ENCODE measurements at regions not wholly inside any gene's neighbourhood (a gene's known extent, or its start where the extent isn't known, plus 50 kb on each side); places are given as distances from the start of the nearest gene placed in this dataset.

- DNase-seq (no peak), ATAC-seq (no peak)
- 4 to 12% methylated on average over 1 of the region's 1 CpG for WGBS, 2 donors
- TF ChIP-seq CTCF (IDR thresholded peaks at IDR 0.05), result no peak
- TF ChIP-seq POLR2A (IDR thresholded peaks at IDR 0.05), result no peak
- Histone ChIP-seq H3K36me3 (replicated peaks in 1 of 2; ENCODE audit: insufficient read depth in 1 of 2, low read depth in 2 of 2) (no peaks in the 10 kb centered on the region), H3K4me1 (no peaks in the 10 kb centered on the region), H3K27me3 (no peaks in the 10 kb centered on the region), H3K9me3 (no peaks in the 10 kb centered on the region), H3K4me3 (no peak overlapping the region), H3K27ac (no peak overlapping the region)
- intact Hi-C loops (cut with DNase I), result no loop called here
Measured at GRCh38 chr9:11257992-11258391, 645.2 kb upstream of the PTPRD start.

- H3K4me3 ChIP-seq, result no peak overlapping the region
- H3K4me1 ChIP-seq, result no peaks in the 10 kb centered on the region
- peaks cover 0 to 15% (median 0%) of the 10 kb centered on the region in 3 donors for H3K9me3 ChIP-seq
- H3K27ac ChIP-seq, result no peak overlapping the region
- ATAC-seq, result no peak
- no peak for DNase-seq
- TF ChIP-seq POLR2A (IDR thresholded peaks at IDR 0.05) (no peak), CTCF (IDR thresholded peaks at IDR 0.05) (no peak)
- 47% methylated on average over 3 of the region's 3 CpGs for WGBS, 2 donors
- no peaks in the 10 kb centered on the region for H3K36me3 ChIP-seq (replicated peaks in 1 of 2; ENCODE audit: insufficient read depth in 1 of 2, low read depth in 2 of 2)
- no peaks in the 10 kb centered on the region for H3K27me3 ChIP-seq
- intact Hi-C loops (cut with DNase I), result no loop called here
Measured at GRCh38 chr9:11269036-11269435, 656.2 kb upstream of the PTPRD start.

GRCh38 chr9:11275158-11275695 lies 662.4 kb upstream of the PTPRD start:
- peaks cover 10% of the 10 kb centered on the region for H3K4me1 ChIP-seq
- 15 to 22% methylated on average over 11 of the region's 11 CpGs for WGBS, 2 donors
- H3K9me3 ChIP-seq, result no peaks in the 10 kb centered on the region
- no peaks in the 10 kb centered on the region for H3K36me3 ChIP-seq (replicated peaks in 1 of 2; ENCODE audit: insufficient read depth in 1 of 2, low read depth in 2 of 2)
- TF ChIP-seq CTCF (IDR thresholded peaks at IDR 0.05) (no peak), POLR2A (IDR thresholded peaks at IDR 0.05) (no peak)
- intact Hi-C loops (cut with DNase I), result no loop called here
- peak; percentile 33 for ATAC-seq
- no peaks in the 10 kb centered on the region for H3K27me3 ChIP-seq
- H3K4me3 ChIP-seq, result no peak overlapping the region
- no peak overlapping the region for H3K27ac ChIP-seq
- DNase-seq, result peak in 2 of 4 donors; percentile 5 to 48

GRCh38 chr9:11312966-11313365 lies 700.2 kb upstream of the PTPRD start:
- TF ChIP-seq POLR2A (IDR thresholded peaks at IDR 0.05) (no peak), CTCF (IDR thresholded peaks at IDR 0.05) (no peak)
- Histone ChIP-seq H3K27me3 (no peaks in the 10 kb centered on the region), H3K9me3 (no peaks in the 10 kb centered on the region), H3K4me1 (no peaks in the 10 kb centered on the region), H3K36me3 (replicated peaks in 1 of 2; ENCODE audit: insufficient read depth in 1 of 2, low read depth in 2 of 2) (no peaks in the 10 kb centered on the region), H3K4me3 (no peak overlapping the region), H3K27ac (no peak overlapping the region)
- DNase-seq (peak; percentile 23 to 47 (median 34)), ATAC-seq (no peak)
- intact Hi-C loops (cut with DNase I), result no loop called here
- 71 to 75% methylated on average over 2 of the region's 2 CpGs for WGBS, 2 donors

- Histone ChIP-seq H3K36me3 (replicated peaks in 1 of 2; ENCODE audit: insufficient read depth in 1 of 2, low read depth in 2 of 2) (no peaks in the 10 kb centered on the region), H3K4me1 (no peaks in the 10 kb centered on the region), H3K27me3 (no peaks in the 10 kb centered on the region), H3K27ac (no peak overlapping the region), H3K4me3 (no peak overlapping the region), H3K9me3 (no peaks in the 10 kb centered on the region)
- ATAC-seq (no peak), DNase-seq (no peak)
- 33 to 45% methylated on average over 1 of the region's 1 CpG for WGBS, 2 donors
- intact Hi-C loops (cut with DNase I), result no loop called here
- TF ChIP-seq POLR2A (IDR thresholded peaks at IDR 0.05) (no peak), CTCF (IDR thresholded peaks at IDR 0.05) (no peak)
Measured at GRCh38 chr9:11318946-11319345, 706.1 kb upstream of the PTPRD start.

Data from body of pancreas (tissue), 4 donors.